SK-N-SH (cell line): ENCODE measurements at regions not wholly inside any gene's neighbourhood (a gene's known extent, or its start where the extent isn't known, plus 50 kb on each side); places are given as distances from the start of the nearest gene placed in this dataset.

Experiments
- CTCF ChIA-PET: fragments of 300-600, 350-600 bp; formaldehyde crosslinking; extraction: SDS; loops from one replicate; lab custom pipeline; 2021; lab: Yijun Ruan, JAX
- POLR2A ChIA-PET: fragments of 350-600 bp; sonication (Branson Sonifier 250); formaldehyde crosslinking; extraction: SDS; loops from one replicate; lab custom pipeline; 2020; ENCODE audit warnings: antibody characterized with exemption, inconsistent platforms; lab: Yijun Ruan, JAX
- DNase-seq: peaks from one replicate; pipeline ENCODE4 v3.0.0; 2012
- H2AFZ ChIP-seq: fragments of 200-600 bp; sonication (generic); 2 replicates; pipeline ENCODE4 v1.8.1; 2016; ENCODE audit warnings: antibody characterized with exemption, mild to moderate bottlenecking, low read depth
- H3F3A ChIP-seq: fragments of 200-600 bp; sonication (generic); replicated peaks from 2 replicates; pipeline ENCODE3; 2016; ENCODE audit warnings: antibody characterized with exemption, mild to moderate bottlenecking; ENCODE audit not compliant: insufficient read depth
- H3K27ac ChIP-seq, 2 experiments: fragments of 200-500 bp in 1 of 2; fragments of 200-600 bp in 1 of 2; sonication (Bioruptor generic) in 1 of 2; sonication (generic), shearing (Covaris generic) in 1 of 2; 2 replicates each; pipeline versions ENCODE4 v1.5.1 to v1.6.1; 2014 to 2016; ENCODE audit warnings: low read depth in 2 of 2, inconsistent platforms in 1 of 2, low read length in 1 of 2, mild to moderate bottlenecking in 1 of 2, mixed read lengths in 1 of 2
- H3K27me3 ChIP-seq: fragments of 200-600 bp; sonication (generic), shearing (Covaris generic); 2 replicates; pipeline ENCODE4 v1.6.1; 2016; ENCODE audit warnings: mixed run types; ENCODE audit not compliant: insufficient read depth
- H3K36me3 ChIP-seq, 2 experiments: fragments of 200-500 bp in 1 of 2; fragments of 200-600 bp in 1 of 2; sonication (Bioruptor generic) in 1 of 2; sonication (generic) in 1 of 2; replicated peaks in 1 of 2; 2 replicates each; pipeline versions ENCODE3 to v1.5.1; 2014 to 2016; ENCODE audit warnings: low read length in 1 of 2, mild to moderate bottlenecking in 1 of 2; ENCODE audit not compliant: insufficient read depth in 2 of 2, control insufficient read depth in 1 of 2
- H3K4me1 ChIP-seq, 2 experiments: fragments of 200-500 bp in 1 of 2; fragments of 200-600 bp in 1 of 2; sonication (Bioruptor generic) in 1 of 2; sonication (generic), shearing (Covaris generic) in 1 of 2; 2 replicates each; pipeline versions ENCODE4 v1.5.1 to v1.6.1; 2014 to 2016; ENCODE audit warnings: low read depth in 1 of 2, low read length in 1 of 2, mixed run types in 1 of 2; ENCODE audit not compliant: insufficient read depth in 2 of 2, control insufficient read depth in 1 of 2
- H3K4me2 ChIP-seq: fragments of 200-600 bp; sonication (generic), shearing (Covaris generic); 2 replicates; pipeline ENCODE4 v1.6.1; 2017; ENCODE audit warnings: mixed run types
- H3K4me3 ChIP-seq, 2 experiments: fragments of 200-500 bp in 1 of 2; fragments of 200-600 bp in 1 of 2; sonication (Bioruptor generic) in 1 of 2; sonication (generic), shearing (Covaris generic) in 1 of 2; 2 replicates each; pipeline versions ENCODE4 v1.5.1 to v1.8.1; 2014 to 2016; ENCODE audit warnings: low read depth in 2 of 2, inconsistent platforms in 1 of 2, low read length in 1 of 2, mild to moderate bottlenecking in 1 of 2, mixed read lengths in 1 of 2, moderate library complexity in 1 of 2
- H3K79me2 ChIP-seq: fragments of 200-600 bp; sonication (generic); 2 replicates; pipeline ENCODE4 v1.8.1; 2017; ENCODE audit warnings: mild to moderate bottlenecking; ENCODE audit not compliant: insufficient read depth
- H3K9ac ChIP-seq: fragments of 200-600 bp; sonication (generic); 2 replicates; pipeline ENCODE4 v1.6.1; 2017; ENCODE audit warnings: mixed run types
- H3K9me2 ChIP-seq: fragments of 200-600 bp; sonication (generic); 2 replicates; pipeline ENCODE4 v1.6.1; 2017; ENCODE audit warnings: mixed run types
- H3K9me3 ChIP-seq: fragments of 200-600 bp; sonication (generic); 2 replicates; pipeline ENCODE4 v1.6.1; 2017; ENCODE audit warnings: mixed run types, mild to moderate bottlenecking, moderate library complexity
- H4K20me1 ChIP-seq: fragments of 200-600 bp; sonication (generic); 2 replicates; pipeline ENCODE4 v1.6.1; 2017; ENCODE audit warnings: mild to moderate bottlenecking, mixed run types; ENCODE audit not compliant: insufficient read depth
- CHD2 ChIP-seq: fragments of 150-350 bp; IDR thresholded peaks from 2 replicates; pipeline ENCODE4 v1.6.1; 2018; ENCODE audit warnings: low read length; ENCODE audit not compliant: partially characterized antibody
- ELF1 ChIP-seq: IDR thresholded peaks from 2 replicates; pipeline ENCODE4 v1.4.0; 2012
- EP300 ChIP-seq, 2 experiments: IDR thresholded peaks; 2 replicates each; pipeline versions ENCODE4 v1.4.0 to v1.6.1; 2012; ENCODE audit warnings: borderline replicate concordance in 1 of 2, low read depth in 1 of 2, low read length in 1 of 2
- FOXJ3 ChIP-seq: sonication (generic); formaldehyde crosslinking; IDR thresholded peaks from 2 replicates; pipeline ENCODE4 v1.5.1; 2020; ENCODE audit warnings: mild to moderate bottlenecking, missing genetic modification reagents
- FOXM1 ChIP-seq: IDR thresholded peaks from 2 replicates; pipeline ENCODE4 v1.4.0; 2012; ENCODE audit warnings: low read depth, mild to moderate bottlenecking
- RAD21 ChIP-seq: IDR thresholded peaks from 2 replicates; pipeline ENCODE4 v1.6.1; 2012; ENCODE audit warnings: mild to moderate bottlenecking, low read length
- RFX5 ChIP-seq: IDR thresholded peaks from 2 replicates; pipeline ENCODE4 v1.6.1; 2012; ENCODE audit warnings: mild to moderate bottlenecking, improper control_type of control experiment, low read length
- SIN3A ChIP-seq: IDR thresholded peaks from 2 replicates; pipeline ENCODE4 v1.6.1; 2012; ENCODE audit warnings: low read depth, mild to moderate bottlenecking, low read length, moderate library complexity, borderline replicate concordance
- TAF1 ChIP-seq: IDR thresholded peaks from 2 replicates; pipeline ENCODE4 v1.6.1; 2012; ENCODE audit warnings: low read depth, mild to moderate bottlenecking, low read length, moderate library complexity, borderline replicate concordance
- TCF12 ChIP-seq: IDR thresholded peaks from 2 replicates; pipeline ENCODE4 v1.4.0; 2012
- TEAD4 ChIP-seq: IDR thresholded peaks from 2 replicates; pipeline ENCODE4 v1.4.0; 2012; ENCODE audit warnings: mild to moderate bottlenecking, borderline replicate concordance; ENCODE audit not compliant: insufficient read depth
- ZBTB33 ChIP-seq: IDR thresholded peaks from 2 replicates; pipeline ENCODE4 v1.4.0; 2012; ENCODE audit warnings: low read depth, borderline replicate concordance
- WGBS: methylation state at CpG from one replicate; pipeline ENCODE4 v1.1.6; 2017; ENCODE audit warnings: low lambda C conversion rate; 5-methylcytosine and 5-hydroxymethylcytosine counted together

GRCh38 chr22:49327411-49328117 lies 500.1 kb downstream of the BRD1 start:
- DNase-seq, result no peak
- 6% methylated on average over 9 of the region's 9 CpGs for WGBS
- H3K4me2 ChIP-seq, result no peak overlapping the region
- POLR2A ChIA-PET, result no interaction called here
- no peaks in the 10 kb centered on the region for H3K9me3 ChIP-seq
- H3K79me2 ChIP-seq, result no peaks in the 10 kb centered on the region
- TF ChIP-seq CHD2, result no peak
- no peak for TF ChIP-seq FOXM1
- TF ChIP-seq SIN3A, result no peak
- TF ChIP-seq ELF1, result no peak
- no peak for TF ChIP-seq RFX5
- TF ChIP-seq TAF1, result no peak
- no peak for TF ChIP-seq TEAD4
- TF ChIP-seq FOXJ3, result no peak
- TF ChIP-seq RAD21, result no peak
- TF ChIP-seq EP300 (IDR thresholded peaks at IDR 0.05; ENCODE audit: borderline replicate concordance in 1 of 2, low read depth in 1 of 2, low read length in 1 of 2), result no peak
- TF ChIP-seq ZBTB33, result no peak
- H3K9me2 ChIP-seq, result no peaks in the 10 kb centered on the region
- no peak overlapping the region for H3K9ac ChIP-seq
- H4K20me1 ChIP-seq, result no peaks in the 10 kb centered on the region
- CTCF ChIA-PET, result no interaction called here
- no peak overlapping the region for H3K27ac ChIP-seq
- no peak overlapping the region for H2AFZ ChIP-seq
- no peaks in the 10 kb centered on the region for H3F3A ChIP-seq
- no peaks in the 10 kb centered on the region; a peak in 1 of 4 replicates for H3K4me1 ChIP-seq
- no peaks in the 10 kb centered on the region; the same call in 1 of the 2 replicates for H3K27me3 ChIP-seq
- H3K36me3 ChIP-seq, result no peaks in the 10 kb centered on the region
- H3K4me3 ChIP-seq, result no peak overlapping the region

- Histone ChIP-seq H3K9me3 (no peaks in the 10 kb centered on the region), H3K4me2 (no peak overlapping the region), H3K27ac (no peak overlapping the region), H3F3A (no peaks in the 10 kb centered on the region), H3K4me3 (no peak overlapping the region), H3K36me3 (no peaks in the 10 kb centered on the region), H3K9me2 (no peaks in the 10 kb centered on the region), H3K9ac (no peak overlapping the region), H4K20me1 (no peaks in the 10 kb centered on the region), H2AFZ (no peak overlapping the region), H3K79me2 (no peaks in the 10 kb centered on the region), H3K27me3 (0 out of 2 replicates have a peak, but pooled peaks cover 6% of the 10 kb centered on the region), H3K4me1 (peaks cover 0 to under 1% of the 10 kb centered on the region in 2 experiments; a peak in 1 of 4 replicates)
- ChIA-PET POLR2A (no interaction called here), CTCF (no interaction called here)
- DNase-seq, result no peak
- no peak for TF ChIP-seq TCF12
- TF ChIP-seq ZBTB33, result no peak
- WGBS, result 32% methylated on average over 4 of the region's 5 CpGs
Measured at GRCh38 chr22:49326558-49326957, 501.1 kb downstream of the BRD1 start.
